GM12892 (cell line): ENCODE measurements at regions not wholly inside any gene's neighbourhood (a gene's known extent, or its start where the extent isn't known, plus 50 kb on each side); places are given as distances from the start of the nearest gene placed in this dataset.

Experiments used
- POLR2A ChIP-seq: IDR thresholded peaks from 2 replicates; pipeline ENCODE4 v1.6.1; 2011; ENCODE audit warnings: low read depth, low read length, control low read depth
- POLR2AphosphoS5 ChIP-seq: IDR thresholded peaks from 2 replicates; pipeline ENCODE4 v1.6.1; 2011; ENCODE audit warnings: low read depth, low read length, control low read depth

DNA sequence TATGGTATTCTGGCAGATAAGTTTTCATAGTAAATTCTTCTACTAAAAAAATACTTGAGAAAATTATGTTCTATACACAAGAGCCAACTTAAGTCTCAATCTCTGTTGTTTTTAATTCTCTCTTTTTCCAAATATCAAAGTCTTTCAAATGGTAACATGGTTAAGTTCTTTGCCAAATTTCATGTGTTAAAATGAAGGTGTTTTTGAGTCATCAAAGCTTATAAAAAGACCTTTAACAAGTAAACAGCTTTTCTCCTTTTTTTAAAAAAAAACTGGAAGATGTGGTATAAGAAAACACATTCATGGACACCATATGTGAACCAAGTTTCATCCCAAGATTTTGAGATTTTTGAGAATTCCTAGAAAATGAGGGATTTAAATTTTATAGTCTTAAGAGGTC lies 111.3 kb downstream of the FOXG1 start:
- TF ChIP-seq POLR2AphosphoS5 (no peak), POLR2A (no peak)
